ENCODE measurements at regions not wholly inside any gene's neighbourhood (a gene's known extent, or its start where the extent isn't known, plus 50 kb on each side); places are given as distances from the start of the nearest gene placed in this dataset.

- TF ChIP-seq ZNF239 (tag by site-specific recombination; IDR thresholded peaks at IDR 0.05) (no peak), ZNF571 (tag by site-specific recombination; IDR thresholded peaks at IDR 0.05) (no peak), CTCF (tag by site-specific recombination; IDR thresholded peaks at IDR 0.05) (no peak), ZBTB26 (tag by site-specific recombination; optimal IDR thresholded peaks at IDR 0.05) (no peak), ZFP69B (tag by site-specific recombination; IDR thresholded peaks at IDR 0.05) (no peak), ZNF76 (tag by site-specific recombination; IDR thresholded peaks at IDR 0.05; ENCODE audit: borderline replicate concordance, low read depth) (no peak), ZNF202 (tag by site-specific recombination; IDR thresholded peaks at IDR 0.05; ENCODE audit: borderline replicate concordance) (no peak), ATF2 (tag by site-specific recombination; IDR thresholded peaks at IDR 0.05; ENCODE audit: low read depth) (no peak), ZNF19 (tag by site-specific recombination; IDR thresholded peaks at IDR 0.05; ENCODE audit: low read depth) (no peak), ZNF449 (tag by site-specific recombination; IDR thresholded peaks at IDR 0.05) (no peak), RBAK (tag by site-specific recombination; IDR thresholded peaks at IDR 0.05) (no peak), ZNF600 (tag by site-specific recombination; IDR thresholded peaks at IDR 0.05) (no peak), YY1 (tag by site-specific recombination; IDR thresholded peaks at IDR 0.05) (no peak), SP2 (tag by site-specific recombination; IDR thresholded peaks at IDR 0.05) (no peak)
Observed at GRCh38 chr4:119980456-119980855, 86.2 kb downstream of the MAD2L1 start.

Measured in HEK293 (cell line).